NB4 (cell line): ENCODE measurements at regions not wholly inside any gene's neighbourhood (a gene's known extent, or its start where the extent isn't known, plus 50 kb on each side); places are given as distances from the start of the nearest gene placed in this dataset.

Source experiments
- CTCF ChIP-seq: IDR thresholded peaks from one replicate; pipeline ENCODE4 v1.5.1; 2012; ENCODE audit warnings: low read depth, low read length
- MAX ChIP-seq: IDR thresholded peaks from 2 replicates; pipeline ENCODE4 v1.6.1; 2011; ENCODE audit warnings: low read depth, low read length
- MYC ChIP-seq: IDR thresholded peaks from 2 replicates; pipeline ENCODE4 v1.6.1; 2011; ENCODE audit warnings: low read depth, low read length
- POLR2A ChIP-seq: IDR thresholded peaks from 2 replicates; pipeline ENCODE4 v1.6.1; 2011; ENCODE audit warnings: mild to moderate bottlenecking; ENCODE audit not compliant: insufficient read length; ENCODE audit errors: extremely low read depth

- TF ChIP-seq CTCF (no peak), POLR2A (no peak), MAX (no peak), MYC (no peak)
Measured at GRCh38 chr4:133637161-133637560, 488.1 kb downstream of the PCDH10 start.
